WERI-Rb-1 (cell line): ENCODE measurements at regions not wholly inside any gene's neighbourhood (a gene's known extent, or its start where the extent isn't known, plus 50 kb on each side); places are given as distances from the start of the nearest gene placed in this dataset.

ENCODE experiments used
- DNase-seq: peaks from one replicate; pipeline ENCODE4 v3.0.0-alpha.2; 2020
- H3K27ac ChIP-seq: fragments of 250-450 bp; sonication (Bioruptor Pico); 2 replicates; pipeline ENCODE4 v1.5.1; 2020; ENCODE audit warnings: mild to moderate bottlenecking, moderate library complexity
- H3K27me3 ChIP-seq: fragments of 250-450 bp; sonication (Bioruptor Pico); 2 replicates; pipeline ENCODE4 v1.5.1; 2021; ENCODE audit warnings: mild to moderate bottlenecking, low read depth, moderate library complexity; ENCODE audit not compliant: insufficient read depth, severe bottlenecking
- H3K36me3 ChIP-seq: fragments of 250-450 bp; sonication (Bioruptor Pico); 2 replicates; pipeline ENCODE4 v1.5.1; 2020; ENCODE audit warnings: mild to moderate bottlenecking, moderate library complexity
- H3K4me3 ChIP-seq: 2 replicates; pipeline ENCODE4 v1.5.1; 2011; ENCODE audit warnings: low read depth, mild to moderate bottlenecking, control low read depth, low read length
- H3K9me3 ChIP-seq: fragments of 250-450 bp; sonication (Bioruptor Pico); 2 replicates; pipeline ENCODE4 v1.5.1; 2021; ENCODE audit warnings: mild to moderate bottlenecking, moderate library complexity; ENCODE audit not compliant: severe bottlenecking
- TF ChIP-seq, protein P1 (sequence below): IDR thresholded peaks from 2 replicates; pipeline ENCODE4 v1.5.1; 2011; ENCODE audit warnings: low read depth, mild to moderate bottlenecking, control low read depth, inconsistent platforms, low read length

DNA sequence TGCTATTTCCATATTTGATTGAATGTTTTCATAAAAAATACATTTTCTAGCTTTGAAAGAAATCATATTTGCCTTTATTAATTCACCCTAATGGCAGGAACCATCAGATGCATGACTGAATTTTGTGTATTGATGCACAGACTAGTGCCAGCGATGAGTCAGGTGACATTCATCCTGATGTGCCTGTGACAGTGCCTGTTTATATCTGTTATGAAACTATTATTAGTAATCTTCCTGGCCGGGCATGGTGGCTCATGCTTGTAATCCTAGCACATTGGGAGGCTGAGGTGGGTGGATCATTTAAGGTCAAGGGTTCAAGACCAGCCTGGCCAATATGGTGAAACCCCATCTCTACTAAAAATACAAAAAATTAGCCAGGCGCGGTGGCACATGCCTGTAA lies 170.0 kb downstream of the TSN start:
- TF ChIP-seq, protein P1, sequence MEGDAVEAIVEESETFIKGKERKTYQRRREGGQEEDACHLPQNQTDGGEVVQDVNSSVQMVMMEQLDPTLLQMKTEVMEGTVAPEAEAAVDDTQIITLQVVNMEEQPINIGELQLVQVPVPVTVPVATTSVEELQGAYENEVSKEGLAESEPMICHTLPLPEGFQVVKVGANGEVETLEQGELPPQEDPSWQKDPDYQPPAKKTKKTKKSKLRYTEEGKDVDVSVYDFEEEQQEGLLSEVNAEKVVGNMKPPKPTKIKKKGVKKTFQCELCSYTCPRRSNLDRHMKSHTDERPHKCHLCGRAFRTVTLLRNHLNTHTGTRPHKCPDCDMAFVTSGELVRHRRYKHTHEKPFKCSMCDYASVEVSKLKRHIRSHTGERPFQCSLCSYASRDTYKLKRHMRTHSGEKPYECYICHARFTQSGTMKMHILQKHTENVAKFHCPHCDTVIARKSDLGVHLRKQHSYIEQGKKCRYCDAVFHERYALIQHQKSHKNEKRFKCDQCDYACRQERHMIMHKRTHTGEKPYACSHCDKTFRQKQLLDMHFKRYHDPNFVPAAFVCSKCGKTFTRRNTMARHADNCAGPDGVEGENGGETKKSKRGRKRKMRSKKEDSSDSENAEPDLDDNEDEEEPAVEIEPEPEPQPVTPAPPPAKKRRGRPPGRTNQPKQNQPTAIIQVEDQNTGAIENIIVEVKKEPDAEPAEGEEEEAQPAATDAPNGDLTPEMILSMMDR: no peak
- H3K4me3 ChIP-seq: no peak overlapping the region
- DNase-seq: no peak

DNA sequence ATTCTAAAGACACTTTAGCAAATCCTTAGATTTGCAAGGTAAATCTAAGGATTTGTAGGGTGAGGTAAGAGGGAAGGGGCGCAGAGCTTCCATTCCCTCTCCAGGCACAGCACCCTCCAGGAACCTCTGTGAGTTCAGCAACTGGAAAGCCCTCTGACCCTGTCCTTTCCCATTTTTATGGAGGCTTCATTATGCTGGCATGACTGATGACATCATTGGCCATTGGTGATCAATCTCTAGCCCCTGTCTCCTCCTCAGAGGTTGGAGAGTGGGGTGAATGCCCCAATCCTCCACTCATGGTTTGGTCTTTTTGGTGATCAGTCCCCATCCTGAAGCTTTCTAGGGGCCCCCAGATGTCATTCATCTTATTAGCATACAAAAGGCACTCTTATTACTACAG lies 187.8 kb downstream of the TSN start:
- H3K4me3 ChIP-seq: no peak overlapping the region
- DNase-seq: no peak
- H3K36me3 ChIP-seq: no peaks in the 10 kb centered on the region
- TF ChIP-seq, protein P1: no peak
- H3K27ac ChIP-seq: no peak overlapping the region
- H3K9me3 ChIP-seq: no peaks in the 10 kb centered on the region
- H3K27me3 ChIP-seq: no peaks in the 10 kb centered on the region

More for the DNA sequence above, 170.0 kb downstream of the TSN start:
- no peaks in the 10 kb centered on the region for H3K9me3 ChIP-seq
- H3K27me3 ChIP-seq: no peaks in the 10 kb centered on the region
- H3K36me3 ChIP-seq: no peaks in the 10 kb centered on the region
- no peak overlapping the region for H3K27ac ChIP-seq

DNA sequence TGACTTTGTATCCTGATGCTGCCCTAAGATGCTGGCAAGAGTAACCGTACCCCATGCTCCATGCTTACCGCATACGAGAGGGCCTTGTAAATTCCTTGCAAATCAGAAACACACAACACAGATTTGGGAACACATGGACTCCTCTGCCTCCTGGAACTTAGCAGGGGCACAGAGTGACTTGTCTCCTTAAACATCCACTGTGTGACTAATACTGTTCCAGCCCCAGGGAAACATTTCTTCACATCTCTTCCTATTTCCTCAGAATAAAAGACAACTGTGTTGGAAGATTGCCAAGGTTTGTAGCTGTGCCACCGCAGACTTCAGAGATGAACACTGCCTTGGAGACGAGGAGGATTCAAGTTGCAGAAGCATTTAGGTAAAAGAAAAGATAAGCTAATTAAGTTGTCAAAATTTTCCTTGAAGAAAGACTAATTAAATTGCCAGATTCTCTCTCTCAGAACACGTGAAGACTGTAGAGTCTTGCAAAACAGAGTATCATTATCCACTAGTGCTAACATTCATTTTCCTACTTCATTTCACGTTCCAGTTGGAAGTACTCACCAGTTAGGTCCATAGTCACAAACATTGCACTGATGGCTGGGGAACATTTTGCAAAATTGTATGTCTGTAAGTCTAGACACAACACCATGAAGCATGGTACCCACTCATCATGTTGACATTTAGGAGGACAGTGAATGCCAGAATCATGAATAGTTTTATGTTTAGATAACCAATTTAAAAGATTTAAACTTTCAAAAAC lies 188.8 kb downstream of the TSN start:
- no peak for DNase-seq
- TF ChIP-seq, protein P1: no peak
- H3K27me3 ChIP-seq: no peaks in the 10 kb centered on the region

DNA sequence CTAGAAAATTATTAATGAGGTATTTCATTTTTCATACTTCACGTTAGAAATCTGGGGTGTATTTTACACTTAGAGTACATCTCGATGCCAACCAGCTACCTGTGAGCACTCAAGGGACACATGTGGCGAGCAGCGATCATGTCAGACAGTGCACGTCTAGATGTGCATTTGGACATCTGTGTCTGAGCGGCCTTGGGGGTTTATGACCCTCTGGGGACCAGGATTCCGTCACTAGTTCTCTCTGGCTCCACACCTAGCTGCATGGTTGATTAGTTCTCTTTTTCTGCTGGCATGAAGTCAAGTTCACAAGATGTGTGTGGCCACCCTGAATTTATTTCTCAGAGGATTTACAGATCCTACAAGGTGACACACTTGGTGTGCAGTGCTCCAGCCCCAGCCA lies 192.2 kb downstream of the TSN start:
- Histone ChIP-seq H3K36me3 (no peaks in the 10 kb centered on the region), H3K27ac (no peak overlapping the region), H3K27me3 (no peaks in the 10 kb centered on the region), H3K4me3 (no peak overlapping the region), H3K9me3 (no peaks in the 10 kb centered on the region)
- DNase-seq: no peak
- TF ChIP-seq, protein P1: no peak

More for the DNA sequence above, 188.8 kb downstream of the TSN start:
- Histone ChIP-seq H3K9me3 (no peaks in the 10 kb centered on the region), H3K4me3 (no peak overlapping the region), H3K27ac (no peak overlapping the region), H3K36me3 (no peaks in the 10 kb centered on the region)

DNA sequence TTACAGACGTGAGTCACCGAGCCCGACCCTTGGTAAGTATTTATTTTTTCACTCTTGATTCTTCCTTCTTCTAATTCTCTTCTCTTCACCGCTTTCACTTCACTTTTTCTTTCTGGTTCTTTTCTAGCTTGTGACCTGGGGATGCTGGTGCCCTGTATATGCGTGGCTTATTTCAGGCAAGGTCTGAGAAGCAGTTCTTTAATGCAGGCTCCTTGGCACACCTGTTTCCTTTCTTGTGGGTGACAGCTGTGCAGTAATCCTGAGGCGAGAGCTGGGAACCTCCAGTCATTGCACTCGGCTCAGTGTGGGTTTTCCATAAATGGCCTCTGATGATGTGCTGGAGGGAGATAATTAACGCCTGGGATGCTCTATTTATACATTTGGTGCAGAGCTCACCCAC lies 193.8 kb downstream of the TSN start:
- H3K36me3 ChIP-seq: no peaks in the 10 kb centered on the region
- peak; percentile 58 for DNase-seq
- H3K9me3 ChIP-seq: no peaks in the 10 kb centered on the region
- 0 out of 2 replicates have a peak overlapping the region, but pooled peaks have one; percentile 14 for H3K27ac ChIP-seq
- TF ChIP-seq, protein P1: no peak
- no peak overlapping the region for H3K4me3 ChIP-seq
- H3K27me3 ChIP-seq: no peaks in the 10 kb centered on the region

DNA sequence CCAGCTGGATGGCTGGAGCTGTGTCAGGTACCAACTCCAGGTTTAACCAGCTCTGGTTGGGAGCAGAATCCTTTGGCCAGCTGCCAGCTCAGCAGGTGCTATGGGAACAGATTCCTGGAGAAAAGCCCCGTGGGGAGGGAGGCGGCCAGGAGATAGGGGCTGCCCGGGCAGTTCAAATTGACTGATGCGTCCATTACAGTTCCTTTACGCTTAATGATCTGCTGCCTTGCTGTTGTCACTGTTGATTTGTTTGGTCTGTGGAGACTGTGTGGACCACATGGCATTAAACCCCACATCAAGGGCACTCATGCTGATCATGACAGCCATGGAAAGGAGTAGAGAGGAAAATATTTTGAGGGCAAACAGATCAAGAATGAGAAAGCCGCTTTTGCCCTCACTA lies 200.0 kb downstream of the TSN start:
- Histone ChIP-seq H3K27ac (no peak overlapping the region), H3K4me3 (no peak overlapping the region), H3K27me3 (no peaks in the 10 kb centered on the region), H3K36me3 (no peaks in the 10 kb centered on the region), H3K9me3 (no peaks in the 10 kb centered on the region)
- TF ChIP-seq, protein P1: no peak
- DNase-seq: peak; percentile 28
